GM21786 (cell line): ENCODE measurements at regions not wholly inside any gene's neighbourhood (a gene's known extent, or its start where the extent isn't known, plus 50 kb on each side); places are given as distances from the start of the nearest gene placed in this dataset.
"Not testable (repeated sequence)": the region's sequence is repeated elsewhere in the genome, so short reads cannot be mapped to it uniquely, and the experiment has no call there.

ENCODE experiments used
- ATAC-seq: cut with Tn5 transposase; IDR thresholded peaks from one replicate; pipeline ENCODE4 v1.9.1; 2021; ENCODE audit not compliant: unreplicated experiment

GRCh38 chr5:124056326-124056990 is 544.5 kb downstream of the CSNK1G3 start:
- ATAC-seq = peak; percentile 71

- no peak for ATAC-seq
Measured at GRCh38 chr5:124055751-124056150, 543.8 kb downstream of the CSNK1G3 start.

GRCh38 chr5:124054564-124054963 is 542.6 kb downstream of the CSNK1G3 start:
- peak; percentile 29 for ATAC-seq

GRCh38 chr5:124053340-124053739 is 541.4 kb downstream of the CSNK1G3 start:
- ATAC-seq = no peak

DNA sequence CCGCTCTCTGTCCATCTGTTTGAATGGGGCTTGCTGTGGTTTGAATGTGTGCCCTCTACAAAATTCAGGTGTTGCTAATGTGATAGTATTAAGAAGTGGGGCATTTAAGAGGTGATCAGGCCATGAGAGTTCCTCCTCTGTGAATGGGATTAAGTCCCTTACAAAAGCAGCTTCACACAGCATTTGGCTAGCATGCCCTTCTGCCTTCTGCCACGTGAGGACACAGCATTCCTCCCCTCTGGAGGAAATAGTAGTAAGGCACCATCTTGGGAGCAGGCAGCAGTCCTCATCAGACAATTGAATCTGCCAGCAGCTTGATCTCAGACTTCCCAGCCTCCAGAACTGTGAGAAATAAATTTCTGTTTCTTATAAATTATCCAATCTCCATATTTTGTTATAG is 540.2 kb downstream of the CSNK1G3 start:
- ATAC-seq = no peak

DNA sequence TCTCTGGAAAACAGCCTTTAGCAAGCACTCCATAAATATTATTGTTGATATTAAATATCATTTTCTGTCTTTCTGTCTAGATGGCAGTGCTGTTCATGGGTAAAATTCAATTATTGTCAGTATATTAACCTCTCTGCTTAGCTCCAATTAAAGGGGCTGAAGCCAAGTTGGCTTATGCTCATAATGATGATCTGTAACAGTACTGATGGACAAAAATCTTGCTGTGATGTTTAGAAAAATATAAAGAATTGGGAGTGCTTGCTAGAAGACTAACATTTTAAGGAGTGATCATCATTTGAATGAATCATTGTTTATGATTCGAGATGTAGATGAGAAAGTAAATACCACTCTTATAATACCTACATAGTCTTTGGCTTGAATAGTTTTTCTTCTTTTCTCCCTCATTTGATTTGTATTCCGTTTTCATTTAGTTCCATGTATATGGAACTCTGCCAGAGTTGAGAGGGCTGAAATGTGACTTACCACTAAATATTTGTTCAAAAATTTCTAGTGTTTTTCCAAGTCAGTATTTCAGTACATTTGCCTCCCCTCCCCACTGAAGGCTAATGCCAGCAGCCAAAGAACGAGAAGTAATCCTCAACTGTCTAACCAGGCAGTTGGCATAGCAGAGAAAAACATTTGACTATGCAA is 538.3 kb downstream of the CSNK1G3 start:
- ATAC-seq = no peak

DNA sequence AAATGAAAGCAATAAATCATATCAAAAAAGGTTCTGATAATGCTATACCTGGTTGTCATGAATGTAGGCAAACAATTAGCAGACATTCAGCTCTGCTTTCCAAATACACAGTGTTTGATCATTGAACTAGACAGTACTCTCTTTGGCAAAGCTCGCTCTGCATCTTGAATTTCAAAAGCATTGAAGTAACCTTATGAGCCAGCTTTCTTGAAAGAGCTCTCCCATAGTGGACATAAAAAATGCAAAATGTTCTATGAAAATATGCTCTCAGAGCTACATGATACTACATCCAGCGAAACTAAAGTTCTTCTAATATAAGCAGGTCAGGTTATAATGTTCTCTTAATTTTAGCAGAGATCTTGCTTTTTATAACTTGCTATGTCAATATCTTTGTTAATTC is 533.4 kb downstream of the CSNK1G3 start:
- no peak for ATAC-seq

DNA sequence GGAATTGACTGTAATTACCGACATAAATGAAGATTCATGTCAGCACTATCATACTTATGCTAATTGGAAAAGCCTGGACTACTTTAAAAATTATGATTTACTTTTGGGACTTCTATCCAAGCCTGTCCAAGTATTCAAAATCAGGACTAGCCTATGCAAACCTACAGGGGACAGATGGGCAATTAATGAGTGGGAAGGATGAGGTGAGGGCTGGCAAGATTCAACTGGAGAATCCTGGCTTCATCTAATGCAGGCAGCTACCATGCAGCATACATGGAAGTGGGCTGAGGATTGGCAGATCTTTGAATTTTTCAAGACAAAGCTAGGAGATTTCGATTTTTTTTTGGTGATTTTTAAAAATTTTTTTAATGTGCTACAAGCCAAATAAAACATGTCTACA is 532.6 kb downstream of the CSNK1G3 start:
- no peak for ATAC-seq

DNA sequence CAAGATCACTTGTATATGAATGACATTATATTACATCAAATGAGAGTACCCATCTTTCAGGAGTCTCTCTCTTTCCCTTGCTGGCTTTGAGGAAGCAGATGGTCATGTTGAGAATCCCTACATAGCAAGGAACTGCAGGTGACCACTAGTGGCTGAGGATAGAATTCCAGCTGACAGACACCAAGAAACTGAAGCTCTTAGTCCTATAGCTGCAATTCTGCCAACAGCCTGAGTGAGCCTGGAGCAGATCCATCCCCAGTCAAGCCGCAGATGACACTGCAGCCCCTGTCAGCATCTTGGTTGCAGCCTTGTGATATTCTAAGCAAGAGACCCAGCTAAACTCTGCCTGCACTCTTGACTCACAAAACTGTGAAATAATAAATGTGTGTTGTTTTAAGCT is 531.5 kb downstream of the CSNK1G3 start:
- no peak for ATAC-seq

DNA sequence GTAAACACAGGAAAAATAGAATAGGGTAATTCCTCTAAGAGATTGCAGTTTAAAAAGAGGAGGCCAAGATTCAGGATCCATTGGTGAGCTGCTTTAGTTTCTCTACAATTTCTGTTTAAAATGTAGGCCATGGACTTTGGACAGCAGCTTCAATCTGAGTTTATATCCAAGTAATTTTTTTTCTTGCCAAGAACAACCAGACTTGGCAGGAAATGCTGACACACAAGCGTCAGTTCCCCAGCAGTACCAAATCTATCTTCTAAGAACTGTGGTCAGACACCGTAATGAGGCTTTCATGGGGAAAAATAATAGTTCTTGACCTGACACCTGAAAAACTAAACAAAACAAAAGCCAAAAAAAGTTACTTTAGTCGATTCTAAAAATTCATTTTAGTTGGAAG is 528.8 kb downstream of the CSNK1G3 start:
- ATAC-seq = no peak

DNA sequence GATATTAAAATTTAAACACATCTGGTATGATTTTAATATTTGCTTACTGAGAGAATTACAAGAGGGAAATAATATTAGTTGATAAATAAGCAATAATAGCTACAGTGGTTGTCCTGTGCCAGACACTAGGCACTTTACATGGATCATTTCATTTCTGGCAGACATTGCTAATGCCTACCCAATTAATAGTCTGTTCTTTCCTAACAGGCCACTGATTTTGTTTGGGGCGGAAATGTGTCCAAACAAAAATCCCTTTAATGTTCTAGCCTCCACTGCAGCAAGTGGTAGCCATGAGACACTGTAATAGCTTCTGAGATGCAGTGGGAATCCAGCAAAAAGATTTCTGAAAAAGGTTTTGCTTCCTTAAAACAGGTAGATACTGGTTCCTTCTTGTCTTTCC is 527.4 kb downstream of the CSNK1G3 start:
- no peak for ATAC-seq

- ATAC-seq = no peak
Measured at GRCh38 chr5:124036786-124037185, 524.8 kb downstream of the CSNK1G3 start.

- ATAC-seq = peak; percentile 99
Measured at GRCh38 chr5:124034963-124035362, 523.0 kb downstream of the CSNK1G3 start.

DNA sequence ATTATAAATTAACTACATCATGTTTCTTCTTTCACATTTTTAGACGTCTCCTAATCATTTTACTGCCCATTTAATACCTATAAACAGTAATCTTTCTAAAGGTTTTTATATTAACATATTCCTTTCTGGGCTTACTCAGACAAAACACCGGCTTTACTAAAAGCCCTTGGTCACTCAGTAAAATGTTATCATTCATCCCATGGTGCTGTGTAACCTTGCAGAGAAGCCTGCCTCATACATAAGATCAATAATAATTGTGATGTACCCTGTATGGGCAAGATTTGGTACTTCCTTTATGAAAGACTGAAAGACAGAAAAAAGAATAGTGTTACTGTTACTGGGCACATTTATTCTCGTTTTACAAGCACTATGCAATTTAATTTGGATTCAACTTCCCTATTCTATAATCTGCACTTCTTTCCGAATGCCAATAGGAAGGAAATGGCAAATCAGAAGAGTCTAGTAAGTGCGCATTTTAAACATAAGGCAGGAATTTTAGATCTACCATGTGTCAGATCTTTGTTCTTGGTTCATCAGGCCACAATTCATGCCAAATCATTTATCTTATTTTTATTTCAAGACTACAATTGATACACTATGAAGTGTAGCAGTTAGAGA is 522.2 kb downstream of the CSNK1G3 start:
- no peak for ATAC-seq

DNA sequence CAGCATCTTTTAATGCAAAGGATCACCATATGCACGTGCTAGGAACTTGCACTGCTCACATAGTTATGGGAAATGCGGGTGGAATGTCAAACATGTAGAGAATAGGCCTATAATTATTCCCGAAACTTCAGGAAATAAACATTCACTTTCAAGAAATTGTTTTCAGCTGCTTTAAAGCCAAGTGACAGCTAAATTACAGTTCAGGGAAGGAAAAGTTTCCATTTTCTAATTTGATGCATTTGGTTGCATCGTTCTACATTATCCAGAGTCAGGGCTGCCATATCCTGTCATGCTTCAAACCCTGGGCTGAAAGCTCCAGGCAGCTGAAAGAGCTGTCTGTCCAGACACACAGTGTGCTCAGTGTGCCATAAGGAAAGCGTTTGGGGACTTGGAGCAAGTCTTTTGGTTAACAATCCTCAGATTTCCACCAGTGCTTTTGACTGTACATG is 518.1 kb downstream of the CSNK1G3 start:
- no peak for ATAC-seq

GRCh38 chr5:124027441-124027840 is 515.5 kb downstream of the CSNK1G3 start:
- no peak for ATAC-seq

- ATAC-seq = no peak
Measured at GRCh38 chr5:124025306-124025845, 513.4 kb downstream of the CSNK1G3 start.

DNA sequence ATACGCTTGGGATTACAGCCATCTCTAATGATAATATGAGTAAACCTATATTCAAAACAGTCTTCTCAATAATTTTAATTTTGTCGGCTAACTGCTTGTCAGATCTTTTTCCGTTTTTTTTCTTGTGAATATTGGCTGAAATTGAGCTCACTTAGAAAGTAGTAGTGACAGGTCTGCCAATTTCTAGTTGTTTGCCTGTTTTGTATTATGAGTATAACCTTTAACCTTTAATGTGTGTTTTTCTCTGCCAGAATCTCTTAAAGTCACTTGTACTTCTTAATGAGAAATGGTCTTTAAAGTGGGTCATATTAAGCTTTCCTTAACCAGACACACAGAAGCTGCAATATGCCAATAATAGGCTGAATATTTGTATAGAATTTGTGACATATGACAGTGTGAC is 511.0 kb downstream of the CSNK1G3 start:
- no peak for ATAC-seq

DNA sequence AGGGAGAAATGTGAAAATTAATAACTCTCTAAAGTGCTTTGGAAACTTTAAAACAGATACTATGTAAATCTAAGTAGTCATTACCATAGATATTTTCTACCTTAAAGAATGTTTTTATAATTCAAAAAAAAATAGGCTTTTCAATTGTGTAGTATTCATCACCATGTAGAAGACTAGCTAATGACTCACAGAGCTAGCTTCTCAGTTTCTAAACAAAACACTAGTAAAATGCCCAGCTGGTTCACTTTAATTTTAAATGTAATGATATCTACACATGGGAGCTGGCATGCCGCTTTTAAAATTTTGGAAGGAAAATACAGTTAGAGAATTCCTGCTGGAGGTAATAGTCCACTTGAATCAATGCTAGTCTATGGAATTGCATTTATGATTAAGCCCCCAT is 509.8 kb downstream of the CSNK1G3 start:
- no peak for ATAC-seq

- ATAC-seq = no peak
Measured at GRCh38 chr5:124021066-124021641, 509.2 kb downstream of the CSNK1G3 start.

GRCh38 chr5:124017321-124017720 is 505.3 kb downstream of the CSNK1G3 start:
- not testable (repeated sequence) for ATAC-seq
